HUES64 (cell line): ENCODE measurements at regions not wholly inside any gene's neighbourhood (a gene's known extent, or its start where the extent isn't known, plus 50 kb on each side); places are given as distances from the start of the nearest gene placed in this dataset.

Experiments used
- H3K27ac ChIP-seq: 2 replicates; pipeline ENCODE4 v1.7.0; 2013; ENCODE audit warnings: low read depth, low read length, inconsistent platforms
- H3K27me3 ChIP-seq: 2 replicates; pipeline ENCODE4 v1.6.1; 2013; ENCODE audit warnings: mild to moderate bottlenecking, low read length; ENCODE audit not compliant: insufficient read depth
- H3K36me3 ChIP-seq: 2 replicates; pipeline ENCODE4 v1.6.1; 2013; ENCODE audit warnings: mild to moderate bottlenecking, low read length; ENCODE audit not compliant: insufficient read depth
- H3K4me1 ChIP-seq: 2 replicates; pipeline ENCODE4 v1.6.1; 2013; ENCODE audit warnings: mild to moderate bottlenecking, low read length, moderate library complexity; ENCODE audit not compliant: insufficient read depth
- H3K4me3 ChIP-seq: 2 replicates; pipeline ENCODE4 v1.5.1; 2013; ENCODE audit warnings: mild to moderate bottlenecking, low read length, moderate library complexity
- H3K9ac ChIP-seq: 2 replicates; pipeline ENCODE4 v1.6.1; 2013; ENCODE audit warnings: mild to moderate bottlenecking, low read depth, low read length
- H3K9me3 ChIP-seq: 2 replicates; pipeline ENCODE4 v1.6.1; 2013; ENCODE audit warnings: low read depth, low read length; ENCODE audit not compliant: insufficient read depth
- WGBS: fragments of 150-250, 120-280 bp; methylation state at CpG from one replicate; pipeline ENCODE4 v1.1.7; 2013; ENCODE audit warnings: missing lambda C conversion rate; 5-methylcytosine and 5-hydroxymethylcytosine counted together

DNA sequence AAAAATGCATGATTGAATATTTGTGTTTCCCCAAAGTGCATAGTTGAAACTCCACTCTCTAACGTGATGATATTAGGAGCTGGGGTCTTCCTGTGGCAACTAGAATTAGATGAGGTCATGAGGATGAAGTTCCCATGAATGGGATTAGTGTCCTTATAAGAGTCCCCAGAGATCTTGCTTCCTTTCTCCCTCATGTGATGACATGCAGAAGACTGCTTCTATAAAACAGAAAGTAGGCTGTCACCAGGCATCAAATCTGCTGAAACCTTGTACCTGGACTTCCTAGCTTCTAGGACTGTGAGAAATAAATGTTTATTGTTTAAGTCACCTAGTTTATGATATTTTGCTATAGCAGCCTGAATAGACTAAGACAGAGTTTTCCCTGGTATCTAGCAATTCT, 586.5 kb upstream of the EPHA7 start:
- H3K4me1 ChIP-seq = no peaks in the 10 kb centered on the region
- no peaks in the 10 kb centered on the region for H3K27me3 ChIP-seq
- H3K9ac ChIP-seq = no peak overlapping the region
- 83% methylated on average over 1 of the region's 1 CpG for WGBS
- H3K36me3 ChIP-seq = no peaks in the 10 kb centered on the region
- no peak overlapping the region for H3K4me3 ChIP-seq
- H3K27ac ChIP-seq = no peak overlapping the region
- H3K9me3 ChIP-seq = no peaks in the 10 kb centered on the region

DNA sequence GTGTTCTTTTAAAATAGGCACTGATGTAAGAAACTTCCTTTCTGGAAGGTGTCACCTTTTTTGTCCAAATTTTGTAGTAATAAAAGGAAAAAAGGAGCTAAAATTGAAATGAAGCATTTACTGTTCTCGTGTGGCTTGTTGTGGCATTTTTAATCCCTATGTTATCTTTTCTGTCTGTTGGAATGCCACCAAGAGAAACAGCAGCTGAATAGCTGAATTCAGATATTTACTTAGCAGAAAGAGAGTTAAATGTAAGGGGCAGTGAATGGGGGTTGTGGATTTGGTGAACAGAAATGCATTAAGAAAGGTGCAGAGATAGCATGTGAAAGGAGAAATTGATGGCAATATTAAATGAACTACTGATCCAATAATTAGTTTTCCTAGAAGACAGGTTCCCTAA, 573.6 kb upstream of the EPHA7 start:
- Histone ChIP-seq H3K27ac (no peak overlapping the region), H3K9ac (no peak overlapping the region), H3K4me1 (peaks cover 9% of the 10 kb centered on the region), H3K27me3 (no peaks in the 10 kb centered on the region), H3K4me3 (no peak overlapping the region), H3K9me3 (no peaks in the 10 kb centered on the region), H3K36me3 (no peaks in the 10 kb centered on the region)
- WGBS = 76% methylated on average over 1 of the region's 1 CpG

DNA sequence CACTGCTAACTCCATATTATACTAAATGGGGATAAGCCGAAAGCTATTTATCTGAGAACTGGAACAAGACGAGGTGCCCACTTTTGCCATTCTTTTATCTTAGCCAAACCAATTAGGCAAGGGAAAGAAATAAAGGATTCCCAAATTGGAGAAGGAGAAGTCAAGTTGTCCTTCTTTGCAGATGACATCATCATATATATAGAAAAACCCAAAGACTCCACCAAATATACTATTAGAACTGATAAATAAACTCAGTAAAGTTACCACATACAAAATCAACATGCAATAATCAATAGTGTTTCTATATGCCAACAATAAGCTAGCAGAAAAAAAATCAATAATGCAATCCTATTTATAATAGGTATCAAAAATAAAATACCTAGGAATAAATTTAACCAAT, 570.3 kb upstream of the EPHA7 start:
- H3K9ac ChIP-seq = no peak overlapping the region
- peaks cover 12% of the 10 kb centered on the region for H3K4me1 ChIP-seq
- H3K27me3 ChIP-seq = no peaks in the 10 kb centered on the region
- WGBS = 100% methylated on average over 1 of the region's 2 CpGs
- H3K36me3 ChIP-seq = no peaks in the 10 kb centered on the region
- no peak overlapping the region for H3K27ac ChIP-seq
- no peak overlapping the region for H3K4me3 ChIP-seq
- no peaks in the 10 kb centered on the region for H3K9me3 ChIP-seq

DNA sequence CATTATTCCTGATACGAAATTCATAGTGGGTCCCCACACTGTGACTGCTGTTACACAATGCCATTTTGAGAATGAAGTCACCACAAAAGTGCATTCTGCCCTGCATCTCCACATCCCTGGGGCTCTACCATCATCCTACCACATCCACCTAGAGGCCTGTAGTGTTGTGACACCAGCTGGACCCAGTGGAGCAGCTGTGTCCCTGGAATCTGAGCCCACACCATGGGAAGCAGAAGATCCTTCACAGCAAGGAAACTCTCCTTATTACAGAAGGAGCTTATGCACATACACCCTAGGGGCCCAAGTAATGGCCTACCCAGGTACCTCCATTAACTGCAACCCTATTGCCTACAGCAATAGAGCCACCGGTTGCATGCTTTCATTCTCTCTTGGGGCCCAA, 566.6 kb upstream of the EPHA7 start:
- no peak overlapping the region for H3K27ac ChIP-seq
- no peak overlapping the region for H3K4me3 ChIP-seq
- H3K27me3 ChIP-seq = no peaks in the 10 kb centered on the region
- no peaks in the 10 kb centered on the region for H3K36me3 ChIP-seq
- H3K9ac ChIP-seq = no peak overlapping the region
- H3K9me3 ChIP-seq = no peaks in the 10 kb centered on the region
- peaks cover 3% of the 10 kb centered on the region; the same call in 1 of the 2 replicates for H3K4me1 ChIP-seq
- WGBS = 93% methylated on average over 2 of the region's 2 CpGs

DNA sequence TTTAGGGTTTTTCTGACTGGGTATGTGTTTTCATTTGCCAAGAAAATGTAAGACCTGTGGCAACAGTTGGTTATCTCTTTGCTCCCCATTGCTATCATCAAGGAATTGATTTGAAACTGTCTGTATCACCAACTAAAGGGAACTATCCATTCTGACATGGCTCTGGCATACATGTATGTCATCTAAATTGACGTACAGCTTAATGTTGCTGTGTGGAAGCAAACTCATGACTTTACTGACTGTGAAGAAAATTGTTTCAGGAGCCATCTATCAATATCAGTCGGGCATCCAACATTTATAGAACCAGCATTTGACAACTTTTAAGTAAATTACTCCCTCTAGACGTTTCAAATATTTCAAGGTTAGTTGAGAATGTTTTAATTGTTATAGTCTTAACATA, 555.8 kb upstream of the EPHA7 start:
- Histone ChIP-seq H3K9me3 (no peaks in the 10 kb centered on the region), H3K4me1 (peaks cover 3% of the 10 kb centered on the region; the same call in 1 of the 2 replicates), H3K36me3 (no peaks in the 10 kb centered on the region), H3K9ac (no peak overlapping the region), H3K4me3 (no peak overlapping the region), H3K27ac (no peak overlapping the region), H3K27me3 (no peaks in the 10 kb centered on the region)
- WGBS = 78% methylated on average over 2 of the region's 3 CpGs

DNA sequence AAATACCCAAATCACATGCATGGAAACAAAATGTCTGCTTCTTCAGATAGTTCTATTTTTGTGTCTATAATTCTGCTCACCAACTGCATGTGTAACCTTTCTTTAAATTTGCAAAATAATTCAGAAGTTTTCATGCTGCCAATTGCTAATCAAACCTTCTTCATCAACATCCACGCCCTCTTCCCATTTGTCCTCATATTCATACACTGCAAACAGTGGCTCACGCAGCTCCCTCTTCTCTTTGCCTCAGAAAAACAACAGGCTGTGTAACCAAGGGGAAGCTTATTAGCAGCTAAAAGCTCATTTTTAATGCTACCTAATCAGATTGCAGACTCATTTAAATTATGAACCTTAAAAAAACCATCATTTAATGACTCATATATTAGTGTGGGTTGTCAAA, 555.0 kb upstream of the EPHA7 start:
- no peaks in the 10 kb centered on the region for H3K27me3 ChIP-seq
- WGBS = 91% methylated on average over 2 of the region's 2 CpGs

DNA sequence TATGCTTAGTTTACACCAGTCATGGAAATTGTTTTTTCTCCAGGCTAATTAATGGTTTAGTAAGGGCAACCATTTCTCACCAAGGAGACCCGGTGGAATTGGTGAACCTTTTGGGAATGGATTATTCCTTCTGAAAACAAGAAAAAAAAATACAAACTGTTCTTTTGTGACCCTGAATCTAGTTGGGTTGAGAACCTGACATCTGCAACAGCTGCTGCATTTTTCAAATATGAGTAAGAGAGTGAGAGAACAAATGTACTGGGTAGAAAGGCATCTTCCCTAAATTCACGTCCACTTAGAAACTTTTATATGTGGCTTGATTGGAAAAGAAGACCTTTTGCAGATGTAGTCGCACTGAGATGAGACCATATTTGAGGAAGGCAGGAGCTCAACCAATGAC, 553.4 kb upstream of the EPHA7 start:
- WGBS = 95% methylated on average over 3 of the region's 3 CpGs
- Histone ChIP-seq H3K27ac (no peak overlapping the region), H3K4me1 (peaks cover 3% of the 10 kb centered on the region; the same call in 1 of the 2 replicates), H3K36me3 (no peaks in the 10 kb centered on the region), H3K27me3 (no peaks in the 10 kb centered on the region), H3K9me3 (no peaks in the 10 kb centered on the region), H3K9ac (no peak overlapping the region), H3K4me3 (no peak overlapping the region)

More for the DNA sequence above, 555.0 kb upstream of the EPHA7 start:
- H3K4me1 ChIP-seq = peaks cover 3% of the 10 kb centered on the region; the same call in 1 of the 2 replicates
- H3K27ac ChIP-seq = no peak overlapping the region
- H3K9me3 ChIP-seq = no peaks in the 10 kb centered on the region
- no peak overlapping the region for H3K4me3 ChIP-seq
- H3K36me3 ChIP-seq = no peaks in the 10 kb centered on the region
- no peak overlapping the region for H3K9ac ChIP-seq

DNA sequence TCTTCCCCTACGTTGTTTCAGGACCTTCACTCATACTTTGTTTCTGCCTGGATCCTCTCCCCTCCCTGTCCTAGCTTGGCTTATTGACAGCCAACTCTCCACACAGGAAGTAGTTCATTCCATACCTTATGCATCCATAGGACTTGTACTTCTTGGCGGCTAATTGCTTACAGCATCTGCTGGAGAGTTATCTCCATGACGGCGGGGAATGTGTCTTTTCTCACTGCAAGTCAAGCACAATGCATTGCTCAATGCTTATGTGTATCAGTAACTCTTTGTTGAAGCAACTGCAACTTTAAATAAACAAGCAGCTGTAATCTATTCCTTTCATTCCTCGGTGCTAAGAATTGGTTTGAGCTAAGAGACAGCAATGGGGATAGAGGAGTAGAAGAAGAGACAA, 551.3 kb upstream of the EPHA7 start:
- Histone ChIP-seq H3K27me3 (no peaks in the 10 kb centered on the region), H3K9ac (no peak overlapping the region), H3K36me3 (no peaks in the 10 kb centered on the region), H3K27ac (no peak overlapping the region), H3K4me1 (peaks cover 3% of the 10 kb centered on the region; the same call in 1 of the 2 replicates), H3K4me3 (no peak overlapping the region), H3K9me3 (no peaks in the 10 kb centered on the region)
- whole genome bisulfite sequencing = 89% methylated on average over 5 of the region's 5 CpGs

DNA sequence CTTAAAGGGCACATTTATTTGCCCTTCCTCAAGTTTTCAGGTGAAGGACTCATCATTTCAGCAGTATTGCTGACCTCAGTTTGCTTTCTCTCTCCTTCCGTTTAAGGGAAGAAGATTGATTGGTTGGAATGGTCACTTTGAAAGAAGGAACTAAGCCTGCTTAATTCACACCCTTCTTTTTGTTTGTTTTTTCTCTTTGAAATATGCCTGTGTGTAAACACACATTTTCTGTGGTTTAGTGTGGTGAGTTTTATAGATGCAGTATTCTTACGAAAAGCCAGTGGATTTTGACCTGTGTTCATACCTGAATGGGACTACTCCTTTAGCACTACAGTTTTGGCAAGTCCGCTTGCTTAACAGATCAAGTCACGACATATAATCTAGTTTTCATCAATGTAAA, 548.8 kb upstream of the EPHA7 start:
- Histone ChIP-seq H3K4me1 (peaks cover 8% of the 10 kb centered on the region; the same call in 1 of the 2 replicates), H3K9ac (no peak overlapping the region), H3K4me3 (no peak overlapping the region), H3K36me3 (no peaks in the 10 kb centered on the region), H3K9me3 (no peaks in the 10 kb centered on the region), H3K27me3 (no peaks in the 10 kb centered on the region), H3K27ac (no peak overlapping the region)
- WGBS = 94% methylated on average over 3 of the region's 4 CpGs

DNA sequence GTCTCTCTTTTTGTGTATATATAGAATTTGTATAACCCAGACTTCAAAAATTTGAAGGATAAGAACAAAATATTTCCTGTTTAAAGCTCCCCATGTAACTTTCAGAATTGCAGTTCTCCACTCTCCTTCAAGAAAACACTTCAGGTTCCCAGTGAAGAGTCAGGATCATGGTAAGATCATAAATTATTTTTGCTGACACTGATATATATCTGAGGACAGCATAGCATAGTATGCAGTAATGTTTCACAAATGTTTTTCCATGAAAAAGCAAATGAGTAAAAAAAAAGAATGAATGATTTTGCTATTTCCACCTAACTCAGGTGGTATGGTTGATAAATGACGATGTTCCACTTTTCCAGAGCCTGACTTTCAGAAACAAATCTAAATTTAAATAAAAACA, 545.6 kb upstream of the EPHA7 start:
- Histone ChIP-seq H3K9ac (no peak overlapping the region), H3K27me3 (no peaks in the 10 kb centered on the region), H3K4me3 (no peak overlapping the region), H3K9me3 (no peaks in the 10 kb centered on the region), H3K36me3 (no peaks in the 10 kb centered on the region), H3K27ac (no peak overlapping the region), H3K4me1 (0 out of 2 replicates have a peak, but pooled peaks cover 5% of the 10 kb centered on the region)
- 100% methylated on average over 1 of the region's 1 CpG for WGBS

DNA sequence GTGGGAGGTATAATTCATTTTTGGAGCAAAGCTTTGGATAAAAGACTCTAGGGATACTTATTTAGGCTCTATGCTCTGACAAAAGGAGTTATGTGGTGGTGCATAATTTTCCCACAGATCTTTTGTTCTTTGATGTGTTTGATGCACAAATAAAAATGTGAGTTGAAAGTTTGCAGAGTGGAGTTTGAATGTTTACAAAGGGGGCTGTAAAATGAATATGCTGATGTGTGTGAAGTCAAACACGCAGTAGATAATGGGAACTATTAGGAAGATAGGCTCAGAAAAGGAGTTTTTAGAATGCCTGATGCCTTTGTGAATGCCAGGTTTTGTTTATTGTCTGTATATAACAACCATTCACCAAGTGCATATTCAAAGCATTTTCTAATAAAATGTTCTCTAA, 545.0 kb upstream of the EPHA7 start:
- no peak overlapping the region for H3K9ac ChIP-seq
- 0 out of 2 replicates have a peak, but pooled peaks cover 5% of the 10 kb centered on the region for H3K4me1 ChIP-seq
- 46% methylated on average over 1 of the region's 1 CpG for WGBS
- H3K9me3 ChIP-seq = no peaks in the 10 kb centered on the region
- no peak overlapping the region for H3K27ac ChIP-seq
- H3K27me3 ChIP-seq = no peaks in the 10 kb centered on the region
- H3K36me3 ChIP-seq = no peaks in the 10 kb centered on the region
- H3K4me3 ChIP-seq = no peak overlapping the region

DNA sequence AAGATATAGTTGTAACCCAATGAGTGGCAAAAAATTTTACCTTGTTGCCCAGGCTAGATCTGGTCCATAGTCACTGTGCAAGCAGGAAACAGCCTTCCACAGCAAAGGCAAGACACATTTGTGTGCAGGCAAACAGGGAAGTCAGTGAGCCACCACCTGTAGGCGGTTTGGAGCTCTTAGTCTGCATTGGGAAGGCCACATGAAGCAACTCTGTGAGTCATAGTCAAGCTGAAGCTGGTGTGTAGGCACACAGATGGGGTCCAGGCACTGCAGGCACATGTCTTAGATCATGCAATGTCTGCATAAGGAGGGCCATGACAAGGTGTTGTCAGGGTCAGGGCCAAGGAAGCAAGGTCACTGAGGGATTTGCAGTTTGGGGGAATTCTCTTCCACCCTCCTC, 543.2 kb upstream of the EPHA7 start:
- Histone ChIP-seq H3K36me3 (no peaks in the 10 kb centered on the region), H3K4me3 (no peak overlapping the region), H3K9ac (no peak overlapping the region), H3K27ac (no peak overlapping the region), H3K4me1 (0 out of 2 replicates have a peak, but pooled peaks cover 5% of the 10 kb centered on the region), H3K27me3 (no peaks in the 10 kb centered on the region), H3K9me3 (no peaks in the 10 kb centered on the region)
- WGBS = 89% methylated on average over 1 of the region's 1 CpG
